GM18868 (cell line): ENCODE measurements at regions not wholly inside any gene's neighbourhood (a gene's known extent, or its start where the extent isn't known, plus 50 kb on each side); places are given as distances from the start of the nearest gene placed in this dataset.

Experiments
- ATAC-seq: cut with Tn5 transposase; IDR thresholded peaks from one replicate; pipeline ENCODE4 v1.9.1; 2021; ENCODE audit warnings: mild to moderate bottlenecking, moderate library complexity; ENCODE audit not compliant: unreplicated experiment

GRCh38 chr5:147036691-147037245 is 158.2 kb upstream of the PPP2R2B start:
- no peak for ATAC-seq

- ATAC-seq = peak; percentile 71
These were observed 159.1 kb upstream of the PPP2R2B start for GRCh38 chr5:147037515-147038205.

- no peak for ATAC-seq
These were observed 162.3 kb upstream of the PPP2R2B start for GRCh38 chr5:147040856-147041255.

GRCh38 chr5:147044572-147045273 is 166.2 kb upstream of the PPP2R2B start:
- no peak for ATAC-seq

- no peak for ATAC-seq
These were observed 166.7 kb upstream of the PPP2R2B start for GRCh38 chr5:147045290-147045689.

GRCh38 chr5:147046281-147046680 is 167.7 kb upstream of the PPP2R2B start:
- ATAC-seq = no peak

- no peak for ATAC-seq
These were observed 168.3 kb upstream of the PPP2R2B start for GRCh38 chr5:147046894-147047293.

- no peak for ATAC-seq
These were observed 171.2 kb upstream of the PPP2R2B start for GRCh38 chr5:147049764-147050163.

GRCh38 chr5:147050172-147050571 is 171.6 kb upstream of the PPP2R2B start:
- ATAC-seq = no peak

- ATAC-seq = no peak
These were observed 172.6 kb upstream of the PPP2R2B start for GRCh38 chr5:147051193-147051592.

GRCh38 chr5:147052519-147052918 is 174.0 kb upstream of the PPP2R2B start:
- ATAC-seq = no peak

GRCh38 chr5:147055089-147055826 is 176.7 kb upstream of the PPP2R2B start:
- ATAC-seq = no peak

GRCh38 chr5:147055850-147056566 is 177.5 kb upstream of the PPP2R2B start:
- ATAC-seq = no peak

GRCh38 chr5:147057051-147057450 is 177.8 kb upstream of the STK32A start:
- no peak for ATAC-seq

- ATAC-seq = no peak
These were observed 173.4 kb upstream of the STK32A start for GRCh38 chr5:147061431-147061830.

- ATAC-seq = no peak
These were observed 172.4 kb upstream of the STK32A start for GRCh38 chr5:147062427-147062826.

- ATAC-seq = no peak
These were observed 170.9 kb upstream of the STK32A start for GRCh38 chr5:147063943-147064342.

- ATAC-seq = no peak
These were observed 169.8 kb upstream of the STK32A start for GRCh38 chr5:147065071-147065470.

GRCh38 chr5:147068998-147069397 is 165.8 kb upstream of the STK32A start:
- ATAC-seq = no peak

GRCh38 chr5:147072622-147073021 is 162.2 kb upstream of the STK32A start:
- no peak for ATAC-seq

GRCh38 chr5:147073098-147073497 is 161.7 kb upstream of the STK32A start:
- no peak for ATAC-seq
